ENCODE measurements at regions not wholly inside any gene's neighbourhood (a gene's known extent, or its start where the extent isn't known, plus 50 kb on each side); places are given as distances from the start of the nearest gene placed in this dataset.

DNA sequence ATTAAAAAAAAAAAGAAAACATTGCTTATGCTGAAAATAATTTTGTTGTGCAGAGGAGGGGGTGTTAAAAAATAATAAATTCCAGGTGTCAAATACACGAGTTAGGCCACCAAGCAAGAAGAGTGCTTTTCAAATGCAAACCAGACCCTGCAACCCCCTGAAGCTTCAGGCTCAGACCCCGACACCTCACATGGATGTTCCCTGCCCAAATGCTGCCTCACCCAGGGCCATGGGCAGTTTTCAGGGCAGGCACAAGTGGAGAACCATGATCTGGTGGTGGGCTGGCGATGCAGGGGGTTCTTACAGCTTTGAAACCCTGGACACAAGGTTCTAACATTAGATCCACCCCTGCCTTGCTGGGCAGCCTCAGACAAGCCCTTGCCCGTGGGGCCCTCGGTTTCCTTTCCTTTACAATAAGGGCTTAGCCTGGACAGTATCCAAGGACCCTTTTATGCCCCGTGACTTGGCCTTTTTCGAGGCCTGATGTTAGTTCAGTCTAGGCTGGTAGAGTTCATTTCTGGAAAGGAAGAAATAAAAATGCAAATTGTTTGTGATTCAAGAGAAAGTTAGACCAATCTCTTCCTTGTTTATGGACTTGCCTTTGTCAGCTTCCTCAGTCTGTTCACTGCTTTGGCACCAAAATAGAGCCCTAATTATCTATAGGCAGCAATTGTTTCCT lies 168.7 kb downstream of the DDX1 start:
- TF ChIP-seq, protein P1, sequence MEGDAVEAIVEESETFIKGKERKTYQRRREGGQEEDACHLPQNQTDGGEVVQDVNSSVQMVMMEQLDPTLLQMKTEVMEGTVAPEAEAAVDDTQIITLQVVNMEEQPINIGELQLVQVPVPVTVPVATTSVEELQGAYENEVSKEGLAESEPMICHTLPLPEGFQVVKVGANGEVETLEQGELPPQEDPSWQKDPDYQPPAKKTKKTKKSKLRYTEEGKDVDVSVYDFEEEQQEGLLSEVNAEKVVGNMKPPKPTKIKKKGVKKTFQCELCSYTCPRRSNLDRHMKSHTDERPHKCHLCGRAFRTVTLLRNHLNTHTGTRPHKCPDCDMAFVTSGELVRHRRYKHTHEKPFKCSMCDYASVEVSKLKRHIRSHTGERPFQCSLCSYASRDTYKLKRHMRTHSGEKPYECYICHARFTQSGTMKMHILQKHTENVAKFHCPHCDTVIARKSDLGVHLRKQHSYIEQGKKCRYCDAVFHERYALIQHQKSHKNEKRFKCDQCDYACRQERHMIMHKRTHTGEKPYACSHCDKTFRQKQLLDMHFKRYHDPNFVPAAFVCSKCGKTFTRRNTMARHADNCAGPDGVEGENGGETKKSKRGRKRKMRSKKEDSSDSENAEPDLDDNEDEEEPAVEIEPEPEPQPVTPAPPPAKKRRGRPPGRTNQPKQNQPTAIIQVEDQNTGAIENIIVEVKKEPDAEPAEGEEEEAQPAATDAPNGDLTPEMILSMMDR (IDR thresholded peaks at IDR 0.05): no peak
- H3K4me3 ChIP-seq: no peak overlapping the region
- DNase-seq (ENCODE audit: low spot score): no peak
- no peaks in the 10 kb centered on the region for H3K36me3 ChIP-seq
- no peak overlapping the region for H3K27ac ChIP-seq
- no peaks in the 10 kb centered on the region for H3K27me3 ChIP-seq (replicated peaks; ENCODE audit: insufficient read depth)
- ATAC-seq (ENCODE audit: insufficient number of reproducible peaks, low FRiP score, low read depth): no peak
- H3K9me3 ChIP-seq: no peaks in the 10 kb centered on the region
- H3K4me1 ChIP-seq (ENCODE audit: control insufficient read depth in 1 of 2, low read depth in 2 of 2): no peaks in the 10 kb centered on the region

DNA sequence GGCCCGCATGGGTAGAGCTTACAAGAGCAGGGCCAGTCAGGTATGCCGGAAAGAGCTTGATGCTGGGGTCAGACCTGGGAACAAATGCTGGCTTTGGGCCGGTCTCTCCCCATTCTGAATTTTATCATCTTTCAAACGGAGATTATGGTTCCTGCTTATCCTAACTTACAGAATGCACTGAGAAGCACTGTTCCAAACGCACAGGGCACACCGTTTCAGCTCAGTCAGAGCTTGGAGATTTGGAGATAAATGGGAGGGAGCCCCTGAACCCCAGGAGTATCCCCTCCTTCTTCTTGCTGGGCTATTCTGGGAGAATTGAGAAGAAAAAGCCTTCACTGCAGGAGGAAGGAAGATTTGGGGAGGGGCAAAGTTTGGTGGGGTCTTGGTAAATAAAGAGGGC lies 169.4 kb downstream of the DDX1 start:
- H3K27ac ChIP-seq: no peak overlapping the region
- no peaks in the 10 kb centered on the region for H3K36me3 ChIP-seq
- H3K27me3 ChIP-seq (replicated peaks; ENCODE audit: insufficient read depth): no peaks in the 10 kb centered on the region
- TF ChIP-seq, protein P1 (IDR thresholded peaks at IDR 0.05): no peak
- no peak overlapping the region for H3K4me3 ChIP-seq
- ATAC-seq (ENCODE audit: insufficient number of reproducible peaks, low FRiP score, low read depth) (no peak), DNase-seq (ENCODE audit: low spot score) (no peak)
- H3K9me3 ChIP-seq: no peaks in the 10 kb centered on the region
- H3K4me1 ChIP-seq (ENCODE audit: control insufficient read depth in 1 of 2, low read depth in 2 of 2): no peaks in the 10 kb centered on the region

DNA sequence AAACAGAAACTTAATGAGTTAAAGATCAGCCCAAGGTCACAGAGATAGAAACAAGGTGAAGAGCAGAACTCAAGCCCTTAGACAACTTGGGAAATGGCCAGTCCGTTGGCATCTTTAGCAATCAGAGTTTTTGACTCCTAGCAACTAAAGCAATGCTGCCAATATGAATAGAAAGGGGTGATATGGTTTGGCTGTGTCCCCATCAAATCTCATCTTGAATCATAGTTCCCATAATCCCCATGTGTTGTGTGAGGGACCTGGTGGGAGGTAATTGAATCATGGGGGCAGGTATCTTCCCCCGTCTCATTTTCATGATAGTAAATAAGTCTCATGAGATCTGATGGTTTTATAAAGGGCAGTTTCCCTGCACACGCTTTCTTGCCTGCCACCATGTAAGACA lies 170.2 kb downstream of the DDX1 start:
- no peaks in the 10 kb centered on the region for H3K4me1 ChIP-seq (ENCODE audit: control insufficient read depth in 1 of 2, low read depth in 2 of 2)
- H3K4me3 ChIP-seq: no peak overlapping the region
- no peaks in the 10 kb centered on the region for H3K9me3 ChIP-seq
- no peak for DNase-seq (ENCODE audit: low spot score)
- no peaks in the 10 kb centered on the region for H3K27me3 ChIP-seq (replicated peaks; ENCODE audit: insufficient read depth)
- no peak for ATAC-seq (ENCODE audit: insufficient number of reproducible peaks, low FRiP score, low read depth)
- H3K27ac ChIP-seq: no peak overlapping the region
- no peaks in the 10 kb centered on the region for H3K36me3 ChIP-seq
- TF ChIP-seq, protein P1 (IDR thresholded peaks at IDR 0.05): no peak

DNA sequence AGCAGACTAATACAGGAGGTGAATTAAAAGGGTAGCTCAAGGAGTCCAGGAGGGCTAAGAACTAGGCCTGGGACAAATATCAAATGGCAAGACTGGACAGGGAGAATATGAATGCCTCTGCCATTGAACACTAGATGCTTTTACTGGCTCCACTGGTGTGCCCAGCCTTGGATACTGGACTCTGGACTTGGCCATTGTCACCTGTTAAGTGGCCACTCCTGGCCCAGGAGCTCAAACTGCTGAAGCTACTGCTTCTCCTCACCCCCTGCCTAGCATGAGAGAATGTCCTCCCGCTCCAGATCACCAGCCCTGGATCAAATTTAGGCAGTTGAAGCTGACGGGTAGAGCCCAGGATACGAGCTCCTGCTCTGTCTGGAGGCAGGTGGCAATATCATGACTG lies 170.8 kb downstream of the DDX1 start:
- H3K27ac ChIP-seq: no peak overlapping the region
- TF ChIP-seq, protein P1 (IDR thresholded peaks at IDR 0.05): no peak
- H3K4me3 ChIP-seq: no peak overlapping the region
- no peaks in the 10 kb centered on the region for H3K36me3 ChIP-seq
- H3K9me3 ChIP-seq: no peaks in the 10 kb centered on the region
- ATAC-seq (ENCODE audit: insufficient number of reproducible peaks, low FRiP score, low read depth): no peak
- H3K4me1 ChIP-seq (ENCODE audit: control insufficient read depth in 1 of 2, low read depth in 2 of 2): no peaks in the 10 kb centered on the region
- no peak for DNase-seq (ENCODE audit: low spot score)
- no peaks in the 10 kb centered on the region for H3K27me3 ChIP-seq (replicated peaks; ENCODE audit: insufficient read depth)

DNA sequence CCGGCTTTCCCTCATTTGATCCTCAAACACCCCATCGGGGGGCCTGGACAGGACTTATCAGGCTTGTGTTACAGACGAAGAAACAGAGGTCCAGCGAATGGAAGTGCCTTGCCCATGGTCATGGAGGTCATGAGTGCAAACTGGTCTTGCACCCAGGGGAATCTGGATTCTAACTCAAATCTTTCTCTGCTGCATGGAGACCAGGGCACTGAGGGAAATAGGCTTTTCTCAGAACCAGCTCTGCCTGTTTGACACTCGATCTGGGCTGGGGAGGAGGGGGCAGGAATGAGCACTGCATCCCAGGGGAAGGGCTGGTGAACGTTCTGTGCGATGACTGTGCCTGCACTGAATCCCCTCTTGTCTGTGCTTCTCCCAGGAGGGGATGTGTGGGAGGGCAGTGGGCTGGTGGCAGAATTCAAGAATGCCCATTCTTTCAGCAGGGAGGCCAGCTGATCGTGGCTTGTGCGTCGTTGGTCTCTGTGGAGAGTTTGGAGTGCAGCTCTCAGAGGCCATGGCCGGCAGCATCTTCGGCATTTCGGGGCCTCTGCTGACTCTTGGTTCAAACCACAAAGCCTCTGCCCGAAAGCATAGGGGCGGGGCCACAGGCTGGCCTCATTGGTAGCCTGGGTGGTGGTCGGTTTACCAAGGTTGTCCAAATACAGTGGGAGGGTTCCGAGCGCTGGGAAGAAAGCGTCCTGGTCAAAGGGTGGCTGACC lies 171.6 kb downstream of the DDX1 start:
- H3K4me3 ChIP-seq: no peak overlapping the region
- DNase-seq (ENCODE audit: low spot score) (no peak), ATAC-seq (ENCODE audit: insufficient number of reproducible peaks, low FRiP score, low read depth) (no peak)
- H3K4me1 ChIP-seq (ENCODE audit: control insufficient read depth in 1 of 2, low read depth in 2 of 2): no peaks in the 10 kb centered on the region
- H3K27ac ChIP-seq: no peak overlapping the region
- TF ChIP-seq, protein P1 (IDR thresholded peaks at IDR 0.05): no peak
- no peaks in the 10 kb centered on the region for H3K36me3 ChIP-seq
- no peaks in the 10 kb centered on the region for H3K9me3 ChIP-seq
- no peaks in the 10 kb centered on the region for H3K27me3 ChIP-seq (replicated peaks; ENCODE audit: insufficient read depth)

All from thoracic aorta (tissue), 2 donors.